GM12878 (cell line): ENCODE measurements at regions not wholly inside any gene's neighbourhood (a gene's known extent, or its start where the extent isn't known, plus 50 kb on each side); places are given as distances from the start of the nearest gene placed in this dataset.

Experiments
- ATAC-seq: fragments of 200-7000 bp; cut with Tn5 transposase; 3 replicates; pipeline ENCODE4 v1.9.1; 2020; ENCODE audit warnings: mild to moderate bottlenecking, moderate library complexity
- BruUV-seq: library from RNA; stranded (reverse); fragments of 400-500 nt; replicated peaks from 2 replicates; lab custom pipeline; 2021; lab: Mats Ljungman, UMichigan
- CTCF ChIA-PET: fragments of 300-600 bp; sonication (Branson Sonifier 250); formaldehyde crosslinking; extraction: SDS; loops from one replicate; lab custom pipeline; 2021; ENCODE audit warnings: inconsistent platforms; lab: Yijun Ruan, JAX
- POLR2A ChIA-PET: fragments of 350-600 bp; formaldehyde crosslinking; extraction: SDS; loops from one replicate; lab custom pipeline; 2021; ENCODE audit warnings: inconsistent platforms; lab: Charles Lee
- RAD21 ChIA-PET: fragments of 300-600 bp; sonication (Branson Sonifier 250); formaldehyde crosslinking; loops from one replicate; lab custom pipeline; 2023; ENCODE audit warnings: antibody characterized with exemption; ENCODE audit not compliant: unreplicated experiment; lab: Charles Lee
- SMC1A ChIA-PET: fragments of 300-600 bp; sonication (Branson Sonifier 250); formaldehyde crosslinking; loops from one replicate; lab custom pipeline; 2023; ENCODE audit not compliant: unreplicated experiment, uncharacterized antibody; lab: Charles Lee
- DNase-seq: peaks from one replicate; pipeline ENCODE4 v3.0.0-alpha.2; 2011; ENCODE audit warnings: low read depth, low spot score
- FAIRE-seq: peaks from 3 replicates; lab custom pipeline; 2011; peaks lifted over from hg19 to GRCh38; lab: Jason Lieb, UNC
- H2AFZ ChIP-seq: 2 replicates; pipeline ENCODE4 v1.6.0; 2011; ENCODE audit warnings: low read depth, low read length, control low read depth; ENCODE audit not compliant: control insufficient read depth
- H3K27ac ChIP-seq: 2 replicates; pipeline ENCODE4 v1.5.1; 2011; ENCODE audit warnings: control low read depth; ENCODE audit not compliant: control insufficient read depth, insufficient read depth
- H3K27me3 ChIP-seq, 2 experiments: replicated peaks in 1 of 2; 2 replicates each; pipeline versions ENCODE4 v1.6.0 to v1.6.1; 2011; ENCODE audit warnings: low read length in 1 of 2; ENCODE audit not compliant: control insufficient read depth in 2 of 2, insufficient read depth in 2 of 2
- H3K36me3 ChIP-seq, 2 experiments: 2 replicates each; pipeline ENCODE4 v1.5.1; 2011; ENCODE audit warnings: low read length in 1 of 2; ENCODE audit not compliant: control insufficient read depth in 2 of 2, insufficient read depth in 2 of 2
- H3K4me1 ChIP-seq: 2 replicates; pipeline ENCODE4 v1.6.1; 2011; ENCODE audit warnings: mild to moderate bottlenecking, low read length, moderate library complexity, mixed read lengths; ENCODE audit not compliant: control insufficient read depth, insufficient read depth
- H3K4me2 ChIP-seq: 2 replicates; pipeline ENCODE4 v1.6.0; 2011; ENCODE audit warnings: control low read depth; ENCODE audit not compliant: control insufficient read depth, insufficient read depth
- H3K4me3 ChIP-seq: fragments of 200-600 bp; sonication (generic); 2 replicates; pipeline ENCODE4 v1.5.1; 2016
- H3K79me2 ChIP-seq: 2 replicates; pipeline ENCODE4 v1.6.0; 2011; ENCODE audit warnings: low read length; ENCODE audit not compliant: control insufficient read depth, insufficient read depth
- H3K9ac ChIP-seq: 2 replicates; pipeline ENCODE4 v1.8.0; 2011; ENCODE audit warnings: low read length, control low read depth, mixed read lengths; ENCODE audit not compliant: control insufficient read depth, insufficient read depth
- H3K9me3 ChIP-seq: replicated peaks from 3 replicates; pipeline ENCODE4 v1.5.1; 2011; ENCODE audit warnings: mild to moderate bottlenecking, low read length; ENCODE audit not compliant: control insufficient read depth, insufficient read depth
- H4K20me1 ChIP-seq: 2 replicates; pipeline ENCODE4 v1.6.0; 2011; ENCODE audit not compliant: control insufficient read depth, insufficient read depth
- FOXK2 ChIP-seq: fragments of 450-650 bp; IDR thresholded peaks from 2 replicates; pipeline ENCODE4 v1.6.1; 2017; ENCODE audit warnings: mild to moderate bottlenecking, moderate library complexity
- IKZF1 ChIP-seq: fragments of 450-650 bp; conservative IDR thresholded peaks from 2 replicates; pipeline ENCODE4 v1.6.1; 2017; ENCODE audit warnings: antibody characterized with exemption, mild to moderate bottlenecking
- NKRF ChIP-seq: fragments of 450-650 bp; conservative IDR thresholded peaks from 2 replicates; pipeline ENCODE4 v1.6.1; 2017; ENCODE audit warnings: mild to moderate bottlenecking, moderate library complexity
- RFX5 ChIP-seq: IDR thresholded peaks from 2 replicates; pipeline ENCODE4 v1.6.1; 2011; ENCODE audit warnings: low read depth, low read length, improper control_type of control experiment
- SIX5 ChIP-seq: IDR thresholded peaks from 2 replicates; pipeline ENCODE4 v1.6.1; 2011; ENCODE audit warnings: mild to moderate bottlenecking, low read depth, low read length, moderate library complexity; ENCODE audit not compliant: severe bottlenecking
- SKIL ChIP-seq: fragments of 450-650 bp; IDR thresholded peaks from 2 replicates; pipeline ENCODE4 v1.6.1; 2017; ENCODE audit warnings: mild to moderate bottlenecking, low read depth, inconsistent platforms; ENCODE audit not compliant: poor library complexity, severe bottlenecking
- SUPT20H ChIP-seq: IDR thresholded peaks from 2 replicates; pipeline ENCODE4 v1.6.1; 2011; ENCODE audit warnings: low read depth, mild to moderate bottlenecking, low read length, moderate library complexity, borderline replicate concordance; ENCODE audit not compliant: control insufficient read depth
- TBL1XR1 ChIP-seq: IDR thresholded peaks from 2 replicates; pipeline ENCODE4 v1.6.1; 2012; ENCODE audit warnings: low read depth, low read length, improper control_type of control experiment
- ZBTB33 ChIP-seq: fragments of 450-650 bp; IDR thresholded peaks from 2 replicates; pipeline ENCODE4 v1.6.1; 2017; ENCODE audit warnings: mild to moderate bottlenecking
- WGBS: methylation state at CpG from one replicate; pipeline ENCODE4 v1.1.6; 2016; ENCODE audit warnings: low lambda C conversion rate; ENCODE audit not compliant: insufficient replicate concordance, insufficient coverage; ENCODE audit errors: missing lambda C conversion rate; 5-methylcytosine and 5-hydroxymethylcytosine counted together
- in situ Hi-C: fragments of 300-500 bp; cut with MboI; formaldehyde crosslinking; loops from 9 replicates; pipeline ENCODE4 v1.14.3; 2018; ENCODE audit warnings: mixed read lengths
- intact Hi-C: fragments of 100-400 bp; cut with micrococcal nuclease; formaldehyde crosslinking; loops from one replicate; pipeline ENCODE4 v1.14.2; 2022; ENCODE audit not compliant: unreplicated experiment

- TF ChIP-seq ZBTB33 (peak; percentile 25; the same call in 1 of the 2 replicates), TBL1XR1 (no peak)
- DNase-seq, result no peak
- Histone ChIP-seq H3K36me3 (peaks cover 0 to 2% of the 10 kb centered on the region in 2 experiments; a peak in 1 of 4 replicates), H2AFZ (no peak overlapping the region), H3K4me1 (peaks cover 18% of the 10 kb centered on the region), H4K20me1 (peaks cover 3% of the 10 kb centered on the region; the same call in 1 of the 2 replicates), H3K4me2 (no peak overlapping the region), H3K9ac (no peak overlapping the region), H3K79me2 (peaks cover 72% of the 10 kb centered on the region), H3K9me3 (no peaks in the 10 kb centered on the region), H3K4me3 (no peak overlapping the region), H3K27ac (no peak overlapping the region), H3K27me3 (no peaks in the 10 kb centered on the region)
- POLR2A ChIA-PET, result no interaction called here
- in situ Hi-C loops (no loop called here), intact Hi-C loops (loop anchor here (5.0 kb wide), 1 partner anchor 33 kb away; no protein-coding TSS in a partner anchor)
- RAD21 ChIA-PET, result interaction anchor here (1.1 to 1.9 kb wide), 3 partner anchors 17 to 36 kb away, joined by 3 to 5 read pairs (median 4); no protein-coding TSS in a partner anchor
- no peak for FAIRE-seq
- 66% methylated on average over 5 of the region's 5 CpGs for WGBS
- BruUV-seq, result no TSS peak
- SMC1A ChIA-PET, result interaction anchor here (0.7 to 2.6 kb wide), 11 partner anchors 9 to 78 kb away, joined by 3 to 13 read pairs (median 3); no protein-coding TSS in a partner anchor
- ATAC-seq, result peak; percentile 19
- CTCF ChIA-PET, result interaction anchor here (1.0 to 1.3 kb wide), 5 partner anchors 13 to 160 kb away, joined by 3 to 4 read pairs (median 3); no protein-coding TSS in a partner anchor
Observed at GRCh38 chr14:71395151-71395604, 487.9 kb downstream of the PCNX1 start.

GRCh38 chr14:71395636-71396035 is 488.4 kb downstream of the PCNX1 start:
- DNase-seq (no peak), ATAC-seq (no peak)
- no TSS peak for BruUV-seq
- H3K36me3 ChIP-seq, result peaks cover 0 to 2% of the 10 kb centered on the region in 2 experiments; a peak in 1 of 4 replicates
- H3K4me1 ChIP-seq, result peaks cover 20% of the 10 kb centered on the region
- CTCF ChIA-PET, result interaction anchor here (1.0 kb wide), 3 partner anchors 13 to 160 kb away, joined by 3 read pairs; no protein-coding TSS in a partner anchor
- intact Hi-C loops, result loop anchor here (5.0 kb wide), 1 partner anchor 33 kb away; no protein-coding TSS in a partner anchor
- SMC1A ChIA-PET, result interaction anchor here (0.7 to 2.6 kb wide), 7 partner anchors 8 to 78 kb away, joined by 3 to 13 read pairs (median 3); no protein-coding TSS in a partner anchor
- POLR2A ChIA-PET, result no interaction called here
- H3K9ac ChIP-seq, result no peak overlapping the region
- TF ChIP-seq IKZF1 (no peak), NKRF (no peak), FOXK2 (no peak), SKIL (no peak), SIX5 (no peak), RFX5 (no peak), SUPT20H (no peak)
- TF ChIP-seq, all 136 proteins: peak for 0
- Histone ChIP-seq H4K20me1 (peaks cover 3% of the 10 kb centered on the region; the same call in 1 of the 2 replicates), H3K27me3 (no peaks in the 10 kb centered on the region), H3K4me2 (no peak overlapping the region), H2AFZ (no peak overlapping the region), H3K9me3 (no peaks in the 10 kb centered on the region), H3K79me2 (peaks cover 73% of the 10 kb centered on the region), H3K27ac (no peak overlapping the region), H3K4me3 (no peak overlapping the region)
- RAD21 ChIA-PET, result interaction anchor here (1.1 to 2.1 kb wide), 4 partner anchors 18 to 35 kb away, joined by 3 to 7 read pairs (median 4); no protein-coding TSS in a partner anchor
- WGBS, result 97% methylated on average over 2 of the region's 2 CpGs
- in situ Hi-C loops, result no loop called here
- FAIRE-seq, result no peak
